PC-3 (cell line): ENCODE measurements at regions not wholly inside any gene's neighbourhood (a gene's known extent, or its start where the extent isn't known, plus 50 kb on each side); places are given as distances from the start of the nearest gene placed in this dataset.

ENCODE experiments used
- ATAC-seq: fragments of 200-7000 bp; cut with Tn5 transposase; 2 replicates; pipeline ENCODE4 v1.9.1; 2020; ENCODE audit warnings: mild to moderate bottlenecking, moderate library complexity
- BruUV-seq: library from RNA; stranded (reverse); fragments of 400-500 nt; replicated peaks from 2 replicates; lab custom pipeline; 2021; lab: Mats Ljungman, UMichigan
- CTCF ChIA-PET: fragments of 300-600 bp; sonication (Branson Sonifier 250); formaldehyde crosslinking; loops from one replicate; lab custom pipeline; 2022; ENCODE audit warnings: antibody characterized with exemption; lab: Charles Lee
- POLR2A ChIA-PET: fragments of 300-600 bp; sonication (Branson Sonifier 250); formaldehyde crosslinking; loops from one replicate; lab custom pipeline; 2022; ENCODE audit warnings: antibody characterized with exemption; ENCODE audit not compliant: unreplicated experiment; lab: Charles Lee
- DNase-seq: peaks from one replicate; pipeline ENCODE4 v3.0.0-alpha.2; 2015
- H2AFZ ChIP-seq: fragments of 300-600 bp; sonication (generic); 2 replicates; pipeline ENCODE4 v1.6.0; 2016; ENCODE audit warnings: antibody characterized with exemption, low read length
- H3F3A ChIP-seq: fragments of 300-600 bp; sonication (generic); one replicate; pipeline ENCODE4 v1.6.0; 2017; ENCODE audit warnings: antibody characterized with exemption, low read length, control low read depth, mild to moderate bottlenecking; ENCODE audit not compliant: unreplicated experiment
- H3K27ac ChIP-seq: fragments of 300-600 bp; sonication (generic); 2 replicates; pipeline ENCODE4 v1.5.1; 2016; ENCODE audit warnings: mild to moderate bottlenecking, low read length
- H3K27me3 ChIP-seq: fragments of 300-600 bp; sonication (generic); 2 replicates; pipeline ENCODE4 v1.6.1; 2016; ENCODE audit warnings: low read length, mixed read lengths
- H3K36me3 ChIP-seq: fragments of 300-600 bp; sonication (generic); 2 replicates; pipeline ENCODE4 v1.6.1; 2016; ENCODE audit warnings: low read depth, mixed run types, low read length, mixed read lengths
- H3K4me1 ChIP-seq: fragments of 300-600 bp; sonication (generic); 2 replicates; pipeline ENCODE4 v1.5.1; 2016; ENCODE audit warnings: low read length; ENCODE audit not compliant: insufficient read depth
- H3K4me2 ChIP-seq: fragments of 300-600 bp; sonication (generic); 2 replicates; pipeline ENCODE4 v1.6.0; 2016; ENCODE audit warnings: low read length
- H3K4me3 ChIP-seq: fragments of 300-600 bp; sonication (generic); 2 replicates; pipeline ENCODE4 v1.5.1; 2016; ENCODE audit warnings: mild to moderate bottlenecking, low read length, mixed read lengths
- H3K79me2 ChIP-seq: fragments of 300-600 bp; sonication (generic); 2 replicates; pipeline ENCODE4 v1.6.1; 2017; ENCODE audit warnings: low read length, mixed read lengths
- H3K9ac ChIP-seq: fragments of 300-600 bp; sonication (generic); 2 replicates; pipeline ENCODE4 v1.6.0; 2016; ENCODE audit warnings: mild to moderate bottlenecking, low read length
- H3K9me2 ChIP-seq: fragments of 300-600 bp; sonication (generic); replicated peaks from 2 replicates; pipeline ENCODE4 v1.6.1; 2016; ENCODE audit warnings: mixed run types, low read length, mixed read lengths
- H3K9me3 ChIP-seq: fragments of 300-600 bp; sonication (generic); 2 replicates; pipeline ENCODE4 v1.6.1; 2016; ENCODE audit warnings: low read length, mixed read lengths
- H4K20me1 ChIP-seq: fragments of 300-600 bp; sonication (generic); 2 replicates; pipeline ENCODE4 v1.6.1; 2016; ENCODE audit warnings: low read length, mixed read lengths
- CTCF ChIP-seq: fragments of 300-600 bp; sonication (generic); conservative IDR thresholded peaks from 2 replicates; pipeline ENCODE4 v1.5.1; 2017; ENCODE audit warnings: antibody characterized with exemption, low read depth, mild to moderate bottlenecking, low read length
- EZH2 ChIP-seq: fragments of 300-600 bp; sonication (generic); IDR thresholded peaks from one replicate; pipeline ENCODE4 v1.6.1; 2017; ENCODE audit warnings: antibody characterized with exemption, mild to moderate bottlenecking, low read length; ENCODE audit not compliant: unreplicated experiment
- EZH2phosphoT487 ChIP-seq: fragments of 300-600 bp; sonication (generic); IDR thresholded peaks from 2 replicates; pipeline ENCODE4 v1.6.1; 2018; ENCODE audit warnings: mild to moderate bottlenecking, antibody characterized with exemption, low read length, borderline replicate concordance
- intact Hi-C: fragments of 100-400 bp; cut with micrococcal nuclease; formaldehyde crosslinking; loops from 2 replicates; pipeline ENCODE4 v1.9.0; 2023

GRCh38 chr14:59075506-59075905 lies 113.0 kb upstream of the DAAM1 start:
- H4K20me1 ChIP-seq = no peaks in the 10 kb centered on the region
- H3K27me3 ChIP-seq = peaks cover 83% of the 10 kb centered on the region
- no TSS peak for BruUV-seq
- H3K4me1 ChIP-seq = no peaks in the 10 kb centered on the region
- no peak overlapping the region for H3K27ac ChIP-seq
- no peak overlapping the region for H3K9ac ChIP-seq
- no peaks in the 10 kb centered on the region for H3K9me2 ChIP-seq
- ChIA-PET CTCF (no interaction called here), POLR2A (interaction anchor here (0.7 to 0.8 kb wide), 2 partner anchors 407 to 687 kb away, joined by 3 read pairs; no protein-coding TSS in a partner anchor)
- no peaks in the 10 kb centered on the region for H3F3A ChIP-seq
- TF ChIP-seq EZH2phosphoT487 (no peak), CTCF (no peak), EZH2 (no peak)
- no peak for DNase-seq
- no peak overlapping the region for H3K4me3 ChIP-seq
- ATAC-seq = no peak
- no peak overlapping the region for H2AFZ ChIP-seq
- no peaks in the 10 kb centered on the region for H3K79me2 ChIP-seq
- no peaks in the 10 kb centered on the region for H3K9me3 ChIP-seq
- H3K4me2 ChIP-seq = no peak overlapping the region
- intact Hi-C loops = no loop called here
- H3K36me3 ChIP-seq = no peaks in the 10 kb centered on the region

GRCh38 chr14:59081720-59082119 lies 106.7 kb upstream of the DAAM1 start:
- no peak for ATAC-seq
- Histone ChIP-seq H3F3A (no peaks in the 10 kb centered on the region), H3K27ac (no peak overlapping the region), H3K79me2 (no peaks in the 10 kb centered on the region), H3K9ac (no peak overlapping the region), H3K4me1 (no peaks in the 10 kb centered on the region), H3K9me2 (no peaks in the 10 kb centered on the region), H3K4me3 (no peak overlapping the region), H3K4me2 (no peak overlapping the region), H3K36me3 (no peaks in the 10 kb centered on the region), H4K20me1 (no peaks in the 10 kb centered on the region), H2AFZ (no peak overlapping the region), H3K27me3 (peaks cover 50% of the 10 kb centered on the region), H3K9me3 (no peaks in the 10 kb centered on the region)
- no peak for DNase-seq
- intact Hi-C loops = no loop called here
- CTCF ChIA-PET = no interaction called here
- no peak for TF ChIP-seq EZH2
- no peak for TF ChIP-seq EZH2phosphoT487
- TF ChIP-seq CTCF = no peak
- POLR2A ChIA-PET = no interaction called here
- no TSS peak for BruUV-seq

- H3K79me2 ChIP-seq = no peaks in the 10 kb centered on the region
- POLR2A ChIA-PET = no interaction called here
- H3K27ac ChIP-seq = no peak overlapping the region
- no peak for TF ChIP-seq EZH2phosphoT487
- TF ChIP-seq CTCF = no peak
- TF ChIP-seq EZH2 = no peak
- DNase-seq = no peak
- no peak overlapping the region for H2AFZ ChIP-seq
- no peak overlapping the region for H3K4me2 ChIP-seq
- no peaks in the 10 kb centered on the region for H3K9me2 ChIP-seq
- no peak overlapping the region for H3K4me3 ChIP-seq
- H3K27me3 ChIP-seq = peaks cover 24% of the 10 kb centered on the region
- CTCF ChIA-PET = no interaction called here
- no peaks in the 10 kb centered on the region for H3K9me3 ChIP-seq
- H3K4me1 ChIP-seq = no peaks in the 10 kb centered on the region
- BruUV-seq = no TSS peak
- H3F3A ChIP-seq = no peaks in the 10 kb centered on the region
- ATAC-seq = no peak
- H4K20me1 ChIP-seq = no peaks in the 10 kb centered on the region
- no peaks in the 10 kb centered on the region for H3K36me3 ChIP-seq
- no peak overlapping the region for H3K9ac ChIP-seq
- intact Hi-C loops = no loop called here
These were observed 103.2 kb upstream of the DAAM1 start for GRCh38 chr14:59085207-59085739.
